ENCODE measurements at regions not wholly inside any gene's neighbourhood (a gene's known extent, or its start where the extent isn't known, plus 50 kb on each side); places are given as distances from the start of the nearest gene placed in this dataset.

- no peak for DNase-seq
- Histone ChIP-seq H3K27ac (ENCODE audit: insufficient read depth in 1 of 2, low read depth in 1 of 2, low read length in 2 of 2, poor library complexity in 1 of 2, severe bottlenecking in 2 of 2) (no peak overlapping the region), H3K4me1 (ENCODE audit: control extremely low read depth in 1 of 4, control insufficient read depth in 4 of 4, insufficient read depth in 4 of 4, low read length in 3 of 4) (no peaks in the 10 kb centered on the region), H3K4me3 (ENCODE audit: control insufficient read depth in 1 of 7, extremely low read depth in 1 of 7, insufficient read depth in 4 of 7, low read depth in 2 of 7, low read length in 6 of 7) (no peak overlapping the region), H3K27me3 (replicated peaks in 2 of 5; ENCODE audit: control insufficient read depth in 4 of 5, insufficient read depth in 5 of 5, low read length in 4 of 5) (no peaks in the 10 kb centered on the region), H3K9me3 (ENCODE audit: control extremely low read depth in 1 of 5, control insufficient read depth in 4 of 5, insufficient read depth in 2 of 5, low read depth in 1 of 5, low read length in 4 of 5) (no peaks in the 10 kb centered on the region), H3K36me3 (ENCODE audit: control insufficient read depth in 4 of 4, insufficient read depth in 4 of 4, low read length in 3 of 4) (no peaks in the 10 kb centered on the region)
- POLR2A ChIA-PET = no interaction called here
- CTCF ChIA-PET = no interaction called here
- no CpG with 5 or more reads among the region's 1 CpG for WGBS (ENCODE audit: insufficient coverage)
These were observed 86.1 kb downstream of the RAP2A start for GRCh38 chr13:97520061-97520460.

- Histone ChIP-seq H3K27me3 (replicated peaks in 2 of 5; ENCODE audit: control insufficient read depth in 4 of 5, insufficient read depth in 5 of 5, low read length in 4 of 5) (no peaks in the 10 kb centered on the region), H3K27ac (ENCODE audit: insufficient read depth in 1 of 2, low read depth in 1 of 2, low read length in 2 of 2, poor library complexity in 1 of 2, severe bottlenecking in 2 of 2) (no peak overlapping the region), H3K9me3 (ENCODE audit: control extremely low read depth in 1 of 5, control insufficient read depth in 4 of 5, insufficient read depth in 2 of 5, low read depth in 1 of 5, low read length in 4 of 5) (no peaks in the 10 kb centered on the region), H3K36me3 (ENCODE audit: control insufficient read depth in 4 of 4, insufficient read depth in 4 of 4, low read length in 3 of 4) (no peaks in the 10 kb centered on the region), H3K4me1 (ENCODE audit: control extremely low read depth in 1 of 4, control insufficient read depth in 4 of 4, insufficient read depth in 4 of 4, low read length in 3 of 4) (no peaks in the 10 kb centered on the region), H3K4me3 (ENCODE audit: control insufficient read depth in 1 of 7, extremely low read depth in 1 of 7, insufficient read depth in 4 of 7, low read depth in 2 of 7, low read length in 6 of 7) (no peak overlapping the region)
- WGBS (ENCODE audit: insufficient coverage) = 43% methylated on average over 2 of the region's 2 CpGs
- CTCF ChIA-PET = no interaction called here
- POLR2A ChIA-PET = no interaction called here
- no peak for DNase-seq
These were observed 86.9 kb downstream of the RAP2A start for GRCh38 chr13:97520866-97521265.

- H3K36me3 ChIP-seq (ENCODE audit: control insufficient read depth in 4 of 4, insufficient read depth in 4 of 4, low read length in 3 of 4) = no peaks in the 10 kb centered on the region
- H3K27me3 ChIP-seq (replicated peaks in 2 of 5; ENCODE audit: control insufficient read depth in 4 of 5, insufficient read depth in 5 of 5, low read length in 4 of 5) = no peaks in the 10 kb centered on the region
- H3K4me3 ChIP-seq (ENCODE audit: control insufficient read depth in 1 of 7, extremely low read depth in 1 of 7, insufficient read depth in 4 of 7, low read depth in 2 of 7, low read length in 6 of 7) = no peak overlapping the region
- CTCF ChIA-PET = no interaction called here
- DNase-seq = no peak
- POLR2A ChIA-PET = no interaction called here
- WGBS (ENCODE audit: insufficient coverage) = 100% methylated on average over 1 of the region's 2 CpGs
- no peak overlapping the region for H3K27ac ChIP-seq (ENCODE audit: insufficient read depth in 1 of 2, low read depth in 1 of 2, low read length in 2 of 2, poor library complexity in 1 of 2, severe bottlenecking in 2 of 2)
- H3K9me3 ChIP-seq (ENCODE audit: control extremely low read depth in 1 of 5, control insufficient read depth in 4 of 5, insufficient read depth in 2 of 5, low read depth in 1 of 5, low read length in 4 of 5) = no peaks in the 10 kb centered on the region
- no peaks in the 10 kb centered on the region for H3K4me1 ChIP-seq (ENCODE audit: control extremely low read depth in 1 of 4, control insufficient read depth in 4 of 4, insufficient read depth in 4 of 4, low read length in 3 of 4)
These were observed 87.8 kb downstream of the RAP2A start for GRCh38 chr13:97521726-97522125.

- Histone ChIP-seq H3K36me3 (ENCODE audit: control insufficient read depth in 4 of 4, insufficient read depth in 4 of 4, low read length in 3 of 4) (no peaks in the 10 kb centered on the region), H3K27me3 (replicated peaks in 2 of 5; ENCODE audit: control insufficient read depth in 4 of 5, insufficient read depth in 5 of 5, low read length in 4 of 5) (no peaks in the 10 kb centered on the region), H3K4me1 (ENCODE audit: control extremely low read depth in 1 of 4, control insufficient read depth in 4 of 4, insufficient read depth in 4 of 4, low read length in 3 of 4) (no peaks in the 10 kb centered on the region), H3K9me3 (ENCODE audit: control extremely low read depth in 1 of 5, control insufficient read depth in 4 of 5, insufficient read depth in 2 of 5, low read depth in 1 of 5, low read length in 4 of 5) (no peaks in the 10 kb centered on the region), H3K4me3 (ENCODE audit: control insufficient read depth in 1 of 7, extremely low read depth in 1 of 7, insufficient read depth in 4 of 7, low read depth in 2 of 7, low read length in 6 of 7) (no peak overlapping the region), H3K27ac (ENCODE audit: insufficient read depth in 1 of 2, low read depth in 1 of 2, low read length in 2 of 2, poor library complexity in 1 of 2, severe bottlenecking in 2 of 2) (no peak overlapping the region)
- WGBS (ENCODE audit: insufficient coverage) = 92% methylated on average over 2 of the region's 2 CpGs
- POLR2A ChIA-PET = no interaction called here
- no peak for DNase-seq
- CTCF ChIA-PET = no interaction called here
These were observed 88.3 kb downstream of the RAP2A start for GRCh38 chr13:97522243-97522642.

- 95% methylated on average over 2 of the region's 2 CpGs for WGBS (ENCODE audit: insufficient coverage)
- CTCF ChIA-PET = no interaction called here
- no peaks in the 10 kb centered on the region for H3K4me1 ChIP-seq (ENCODE audit: control extremely low read depth in 1 of 4, control insufficient read depth in 4 of 4, insufficient read depth in 4 of 4, low read length in 3 of 4)
- H3K27me3 ChIP-seq (replicated peaks in 2 of 5; ENCODE audit: control insufficient read depth in 4 of 5, insufficient read depth in 5 of 5, low read length in 4 of 5) = no peaks in the 10 kb centered on the region
- no peaks in the 10 kb centered on the region for H3K36me3 ChIP-seq (ENCODE audit: control insufficient read depth in 4 of 4, insufficient read depth in 4 of 4, low read length in 3 of 4)
- H3K9me3 ChIP-seq (ENCODE audit: control extremely low read depth in 1 of 5, control insufficient read depth in 4 of 5, insufficient read depth in 2 of 5, low read depth in 1 of 5, low read length in 4 of 5) = no peaks in the 10 kb centered on the region
- DNase-seq = no peak
- POLR2A ChIA-PET = no interaction called here
- no peak overlapping the region for H3K4me3 ChIP-seq (ENCODE audit: control insufficient read depth in 1 of 7, extremely low read depth in 1 of 7, insufficient read depth in 4 of 7, low read depth in 2 of 7, low read length in 6 of 7)
- no peak overlapping the region for H3K27ac ChIP-seq (ENCODE audit: insufficient read depth in 1 of 2, low read depth in 1 of 2, low read length in 2 of 2, poor library complexity in 1 of 2, severe bottlenecking in 2 of 2)
These were observed 92.6 kb downstream of the RAP2A start for GRCh38 chr13:97526556-97526955.

GRCh38 chr13:97528518-97528917, 94.5 kb downstream of the RAP2A start:
- POLR2A ChIA-PET = no interaction called here
- H3K27me3 ChIP-seq (replicated peaks in 2 of 5; ENCODE audit: control insufficient read depth in 4 of 5, insufficient read depth in 5 of 5, low read length in 4 of 5) = no peaks in the 10 kb centered on the region
- H3K27ac ChIP-seq (ENCODE audit: insufficient read depth in 1 of 2, low read depth in 1 of 2, low read length in 2 of 2, poor library complexity in 1 of 2, severe bottlenecking in 2 of 2) = no peak overlapping the region
- 100% methylated on average over 1 of the region's 1 CpG for WGBS (ENCODE audit: insufficient coverage)
- no peaks in the 10 kb centered on the region for H3K9me3 ChIP-seq (ENCODE audit: control extremely low read depth in 1 of 5, control insufficient read depth in 4 of 5, insufficient read depth in 2 of 5, low read depth in 1 of 5, low read length in 4 of 5)
- H3K36me3 ChIP-seq (ENCODE audit: control insufficient read depth in 4 of 4, insufficient read depth in 4 of 4, low read length in 3 of 4) = no peaks in the 10 kb centered on the region
- CTCF ChIA-PET = no interaction called here
- no peak for DNase-seq
- H3K4me1 ChIP-seq (ENCODE audit: control extremely low read depth in 1 of 4, control insufficient read depth in 4 of 4, insufficient read depth in 4 of 4, low read length in 3 of 4) = no peaks in the 10 kb centered on the region
- H3K4me3 ChIP-seq (ENCODE audit: control insufficient read depth in 1 of 7, extremely low read depth in 1 of 7, insufficient read depth in 4 of 7, low read depth in 2 of 7, low read length in 6 of 7) = no peak overlapping the region

GRCh38 chr13:97534540-97534939, 100.6 kb downstream of the RAP2A start:
- Histone ChIP-seq H3K36me3 (ENCODE audit: control insufficient read depth in 4 of 4, insufficient read depth in 4 of 4, low read length in 3 of 4) (no peaks in the 10 kb centered on the region), H3K9me3 (ENCODE audit: control extremely low read depth in 1 of 5, control insufficient read depth in 4 of 5, insufficient read depth in 2 of 5, low read depth in 1 of 5, low read length in 4 of 5) (no peaks in the 10 kb centered on the region), H3K27ac (ENCODE audit: insufficient read depth in 1 of 2, low read depth in 1 of 2, low read length in 2 of 2, poor library complexity in 1 of 2, severe bottlenecking in 2 of 2) (no peak overlapping the region), H3K27me3 (replicated peaks in 2 of 5; ENCODE audit: control insufficient read depth in 4 of 5, insufficient read depth in 5 of 5, low read length in 4 of 5) (no peaks in the 10 kb centered on the region), H3K4me1 (ENCODE audit: control extremely low read depth in 1 of 4, control insufficient read depth in 4 of 4, insufficient read depth in 4 of 4, low read length in 3 of 4) (no peaks in the 10 kb centered on the region), H3K4me3 (ENCODE audit: control insufficient read depth in 1 of 7, extremely low read depth in 1 of 7, insufficient read depth in 4 of 7, low read depth in 2 of 7, low read length in 6 of 7) (no peak overlapping the region)
- ChIA-PET POLR2A (interaction anchor here (0.5 kb wide), 1 partner anchor 1324 kb away, joined by 4 read pairs; no protein-coding TSS in a partner anchor), CTCF (no interaction called here)
- DNase-seq = no peak

- no CpG with 5 or more reads among the region's 1 CpG for WGBS (ENCODE audit: insufficient coverage)
- Histone ChIP-seq H3K4me3 (ENCODE audit: control insufficient read depth in 1 of 7, extremely low read depth in 1 of 7, insufficient read depth in 4 of 7, low read depth in 2 of 7, low read length in 6 of 7) (no peak overlapping the region), H3K36me3 (ENCODE audit: control insufficient read depth in 4 of 4, insufficient read depth in 4 of 4, low read length in 3 of 4) (no peaks in the 10 kb centered on the region), H3K9me3 (ENCODE audit: control extremely low read depth in 1 of 5, control insufficient read depth in 4 of 5, insufficient read depth in 2 of 5, low read depth in 1 of 5, low read length in 4 of 5) (no peaks in the 10 kb centered on the region), H3K27ac (ENCODE audit: insufficient read depth in 1 of 2, low read depth in 1 of 2, low read length in 2 of 2, poor library complexity in 1 of 2, severe bottlenecking in 2 of 2) (no peak overlapping the region), H3K4me1 (ENCODE audit: control extremely low read depth in 1 of 4, control insufficient read depth in 4 of 4, insufficient read depth in 4 of 4, low read length in 3 of 4) (no peaks in the 10 kb centered on the region), H3K27me3 (replicated peaks in 2 of 5; ENCODE audit: control insufficient read depth in 4 of 5, insufficient read depth in 5 of 5, low read length in 4 of 5) (no peaks in the 10 kb centered on the region)
- DNase-seq = no peak
- ChIA-PET CTCF (no interaction called here), POLR2A (no interaction called here)
These were observed 101.6 kb downstream of the RAP2A start for GRCh38 chr13:97535614-97536013.

Measured in common myeloid progenitor, CD34-positive (primary cell).